C4-2B (cell line): ENCODE measurements at regions not wholly inside any gene's neighbourhood (a gene's known extent, or its start where the extent isn't known, plus 50 kb on each side); places are given as distances from the start of the nearest gene placed in this dataset.

Source experiments
- H3K27ac ChIP-seq: fragments of 450-650 bp; 2 replicates; pipeline ENCODE4 v1.5.1; 2017
- ZFX ChIP-seq: fragments of 450-650 bp; IDR thresholded peaks from 2 replicates; pipeline ENCODE4 v1.6.1; 2017
- TF ChIP-seq, protein P1 (sequence below): fragments of 450-650 bp; conservative IDR thresholded peaks from 2 replicates; pipeline ENCODE4 v1.5.1; 2017; ENCODE audit warnings: mild to moderate bottlenecking

- TF ChIP-seq, protein P1, sequence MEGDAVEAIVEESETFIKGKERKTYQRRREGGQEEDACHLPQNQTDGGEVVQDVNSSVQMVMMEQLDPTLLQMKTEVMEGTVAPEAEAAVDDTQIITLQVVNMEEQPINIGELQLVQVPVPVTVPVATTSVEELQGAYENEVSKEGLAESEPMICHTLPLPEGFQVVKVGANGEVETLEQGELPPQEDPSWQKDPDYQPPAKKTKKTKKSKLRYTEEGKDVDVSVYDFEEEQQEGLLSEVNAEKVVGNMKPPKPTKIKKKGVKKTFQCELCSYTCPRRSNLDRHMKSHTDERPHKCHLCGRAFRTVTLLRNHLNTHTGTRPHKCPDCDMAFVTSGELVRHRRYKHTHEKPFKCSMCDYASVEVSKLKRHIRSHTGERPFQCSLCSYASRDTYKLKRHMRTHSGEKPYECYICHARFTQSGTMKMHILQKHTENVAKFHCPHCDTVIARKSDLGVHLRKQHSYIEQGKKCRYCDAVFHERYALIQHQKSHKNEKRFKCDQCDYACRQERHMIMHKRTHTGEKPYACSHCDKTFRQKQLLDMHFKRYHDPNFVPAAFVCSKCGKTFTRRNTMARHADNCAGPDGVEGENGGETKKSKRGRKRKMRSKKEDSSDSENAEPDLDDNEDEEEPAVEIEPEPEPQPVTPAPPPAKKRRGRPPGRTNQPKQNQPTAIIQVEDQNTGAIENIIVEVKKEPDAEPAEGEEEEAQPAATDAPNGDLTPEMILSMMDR = no peak
Observed at GRCh38 chr13:58919551-58919950, 1244.2 kb downstream of the DIAPH3 start.

DNA sequence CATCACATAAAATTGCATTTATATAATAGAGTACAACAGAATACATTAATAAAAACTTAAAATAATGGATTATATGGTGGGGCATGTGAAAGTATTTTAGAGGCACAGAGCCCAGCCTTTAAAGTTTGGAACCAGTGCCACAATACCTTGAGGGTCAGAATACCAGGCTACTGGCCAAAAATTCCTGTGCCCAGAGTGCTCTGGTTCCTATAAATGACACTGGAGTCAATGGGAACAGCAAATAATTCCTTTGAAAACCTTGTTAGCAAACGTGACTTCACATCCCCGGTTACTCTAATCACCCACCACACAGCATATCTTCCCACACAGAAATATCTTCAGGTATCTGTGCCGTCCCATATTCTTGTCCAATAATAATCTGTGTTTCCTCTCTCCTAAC, 1242.6 kb downstream of the DIAPH3 start:
- TF ChIP-seq, protein P1 = no peak
- TF ChIP-seq ZFX = no peak
- no peak overlapping the region for H3K27ac ChIP-seq

More at GRCh38 chr13:58919551-58919950, 1244.2 kb downstream of the DIAPH3 start:
- no peak overlapping the region for H3K27ac ChIP-seq

DNA sequence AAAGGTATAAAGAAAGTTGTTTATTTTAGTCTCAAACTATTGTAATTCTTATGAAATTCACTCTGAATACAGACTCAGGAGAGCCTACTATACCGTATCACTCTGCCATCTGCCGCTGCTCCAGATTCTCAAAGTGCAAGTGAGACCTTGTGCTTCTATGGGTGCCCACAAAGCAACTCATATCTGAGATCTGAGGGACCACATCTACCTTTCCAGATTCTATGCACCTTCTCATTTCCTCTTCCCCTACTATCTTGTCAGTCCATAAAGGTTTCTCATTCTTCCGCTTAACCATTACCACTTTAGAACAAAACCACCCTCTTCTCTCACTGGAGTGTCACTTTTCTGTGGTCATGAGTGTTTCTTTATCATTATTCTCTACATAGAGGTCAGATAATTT, 1236.9 kb downstream of the DIAPH3 start:
- H3K27ac ChIP-seq = no peak overlapping the region
- no peak for TF ChIP-seq ZFX
- TF ChIP-seq, protein P1 = no peak

DNA sequence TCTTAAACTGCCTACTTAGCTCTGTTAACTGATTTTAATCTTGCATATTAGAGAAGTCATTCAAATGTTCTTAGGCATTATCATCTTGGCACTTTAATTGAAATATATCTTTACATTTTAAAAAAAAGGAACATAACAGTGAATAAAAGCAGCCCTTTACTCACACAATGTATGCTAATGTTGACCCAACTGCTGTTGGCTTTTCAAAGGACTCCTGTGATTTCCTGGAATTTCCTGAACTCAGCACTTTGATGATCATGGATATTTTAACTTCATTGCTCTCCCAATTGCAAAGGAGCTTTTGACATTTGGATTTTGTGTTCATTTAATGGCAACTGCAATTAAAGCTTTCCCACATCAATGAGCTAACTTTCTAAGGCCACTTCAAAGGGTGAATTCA, 1230.3 kb downstream of the DIAPH3 start:
- no peak overlapping the region for H3K27ac ChIP-seq
- TF ChIP-seq ZFX = no peak
- TF ChIP-seq, protein P1 = no peak

DNA sequence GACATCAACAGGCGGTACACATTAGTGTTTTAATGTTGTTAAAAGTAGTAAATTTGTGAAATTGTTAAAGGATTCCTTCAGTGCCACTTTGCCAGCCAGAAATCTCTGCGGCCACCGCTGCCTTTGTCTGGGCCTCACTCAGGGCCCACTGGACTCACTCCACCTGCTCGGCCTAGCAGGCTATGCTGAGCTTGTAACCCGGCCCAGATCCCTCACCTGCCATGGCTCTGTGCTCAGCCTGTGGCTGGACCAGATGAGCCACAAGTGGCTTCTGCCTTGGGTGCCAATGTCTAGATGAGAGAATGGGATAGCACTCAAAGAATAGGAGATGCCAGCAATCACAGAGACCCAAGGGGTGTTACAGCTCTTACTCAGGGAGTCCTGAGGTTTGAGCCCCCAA, 1228.0 kb downstream of the DIAPH3 start:
- TF ChIP-seq, protein P1 = no peak
- TF ChIP-seq ZFX = no peak
- H3K27ac ChIP-seq = no peak overlapping the region

DNA sequence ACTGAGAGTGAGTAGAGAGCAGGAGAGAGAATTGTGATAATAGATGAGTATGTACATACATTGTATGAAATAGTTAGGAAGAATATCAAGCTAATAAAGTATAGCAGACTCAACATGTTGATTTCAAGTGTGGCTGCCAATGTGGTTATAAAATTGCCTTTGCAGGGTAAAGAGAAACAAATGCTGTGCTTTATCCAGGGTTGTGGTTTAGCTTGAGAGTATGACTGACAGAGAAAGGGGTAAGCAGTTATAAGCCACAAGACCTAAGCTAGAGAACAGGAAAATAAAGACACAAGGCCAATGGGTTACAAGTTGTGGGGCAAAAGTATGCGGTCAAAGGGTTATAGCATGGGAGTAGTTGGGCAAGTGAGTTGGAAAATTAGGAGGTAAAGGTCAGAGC, 1217.5 kb downstream of the DIAPH3 start:
- no peak overlapping the region for H3K27ac ChIP-seq
- TF ChIP-seq ZFX = no peak
- TF ChIP-seq, protein P1 = no peak

- no peak overlapping the region for H3K27ac ChIP-seq
- TF ChIP-seq ZFX = no peak
- TF ChIP-seq, protein P1 = no peak
Observed at GRCh38 chr13:58949646-58950045, 1214.1 kb downstream of the DIAPH3 start.
